Karpas-422 (cell line): ENCODE measurements at regions not wholly inside any gene's neighbourhood (a gene's known extent, or its start where the extent isn't known, plus 50 kb on each side); places are given as distances from the start of the nearest gene placed in this dataset.
A peak's percentile ranks its signal among the peaks of the same experiment; 100 is the strongest.

Experiments used
- DNase-seq: peaks from one replicate; pipeline ENCODE4 v3.0.0-alpha.2; 2015
- H2AFZ ChIP-seq: fragments of 200-600 bp; sonication (generic); 2 replicates; pipeline ENCODE4 v1.6.1; 2014; ENCODE audit warnings: antibody characterized with exemption, low read length, mixed read lengths
- H3K27ac ChIP-seq: fragments of 200-600 bp; sonication (generic); 2 replicates; pipeline ENCODE4 v1.5.1; 2014; ENCODE audit warnings: mild to moderate bottlenecking, low read length, moderate library complexity
- H3K27me3 ChIP-seq: fragments of 200-600 bp; sonication (generic); 2 replicates; pipeline ENCODE4 v1.6.1; 2014; ENCODE audit warnings: low read length, mixed read lengths
- H3K36me3 ChIP-seq: fragments of 200-600 bp; sonication (generic); 2 replicates; pipeline ENCODE4 v1.6.1; 2014; ENCODE audit warnings: low read length, mixed read lengths; ENCODE audit not compliant: insufficient read depth
- H3K4me1 ChIP-seq: fragments of 200-600 bp; sonication (generic); 2 replicates; pipeline ENCODE4 v1.6.1; 2014; ENCODE audit warnings: mild to moderate bottlenecking, low read length, mixed read lengths
- H3K4me2 ChIP-seq: fragments of 200-600 bp; sonication (generic); 2 replicates; pipeline ENCODE4 v1.6.1; 2014; ENCODE audit warnings: low read length, low read depth, mild to moderate bottlenecking; ENCODE audit not compliant: poor library complexity, severe bottlenecking
- H3K4me3 ChIP-seq: fragments of 200-600 bp; sonication (generic); 2 replicates; pipeline ENCODE4 v1.5.1; 2014; ENCODE audit warnings: mild to moderate bottlenecking, antibody characterized with exemption, low read length, mixed read lengths
- H3K79me2 ChIP-seq: fragments of 200-600 bp; sonication (generic); 2 replicates; pipeline ENCODE4 v1.6.1; 2014; ENCODE audit warnings: mild to moderate bottlenecking, low read length, mixed read lengths
- H3K9ac ChIP-seq: fragments of 200-600 bp; sonication (generic); 2 replicates; pipeline ENCODE4 v1.6.0; 2014; ENCODE audit warnings: low read length
- H3K9me2 ChIP-seq: fragments of 200-600 bp; sonication (generic), shearing (Covaris generic); replicated peaks from 2 replicates; pipeline ENCODE4 v1.6.0; 2014; ENCODE audit warnings: mild to moderate bottlenecking, low read length, moderate library complexity; ENCODE audit not compliant: insufficient read depth
- H3K9me3 ChIP-seq: fragments of 300-700, 200-600 bp; sonication (generic); 2 replicates; pipeline ENCODE4 v1.6.1; 2014; ENCODE audit warnings: low read length, mixed read lengths
- H4K20me1 ChIP-seq: fragments of 200-600 bp; sonication (generic); 2 replicates; pipeline ENCODE4 v1.6.1; 2014; ENCODE audit warnings: mild to moderate bottlenecking, antibody characterized with exemption, low read length, low read depth; ENCODE audit not compliant: insufficient read depth

DNA sequence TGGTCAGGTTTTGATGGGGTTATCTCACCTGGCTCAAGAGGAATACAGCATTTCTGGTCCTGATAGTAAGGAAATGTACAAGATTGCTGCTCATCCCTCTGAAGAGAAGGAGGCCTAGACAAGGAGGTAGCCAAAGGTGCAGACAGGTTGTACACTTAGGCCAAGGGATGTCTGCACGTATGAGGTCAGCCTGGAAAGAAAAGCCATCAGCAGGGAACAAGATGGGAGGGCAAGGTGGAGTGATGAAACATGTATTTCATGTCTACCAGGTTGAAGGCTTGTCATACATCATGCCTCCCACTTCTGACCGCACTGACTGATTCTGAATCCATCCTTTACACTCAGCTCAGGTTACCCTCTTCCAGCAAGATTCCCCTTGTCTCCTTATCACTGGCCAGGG lies 296.8 kb upstream of the VLDLR start:
- Histone ChIP-seq H3K9me3 (no peaks in the 10 kb centered on the region), H3K9ac (no peak overlapping the region), H3K4me2 (no peak overlapping the region), H3K4me1 (peaks cover 21% of the 10 kb centered on the region), H4K20me1 (no peaks in the 10 kb centered on the region), H3K27me3 (no peaks in the 10 kb centered on the region), H3K9me2 (no peaks in the 10 kb centered on the region), H3K4me3 (no peak overlapping the region), H2AFZ (0 out of 2 replicates have a peak overlapping the region, but pooled peaks have one; percentile 9), H3K79me2 (no peaks in the 10 kb centered on the region), H3K36me3 (no peaks in the 10 kb centered on the region), H3K27ac (no peak overlapping the region)
- no peak for DNase-seq

DNA sequence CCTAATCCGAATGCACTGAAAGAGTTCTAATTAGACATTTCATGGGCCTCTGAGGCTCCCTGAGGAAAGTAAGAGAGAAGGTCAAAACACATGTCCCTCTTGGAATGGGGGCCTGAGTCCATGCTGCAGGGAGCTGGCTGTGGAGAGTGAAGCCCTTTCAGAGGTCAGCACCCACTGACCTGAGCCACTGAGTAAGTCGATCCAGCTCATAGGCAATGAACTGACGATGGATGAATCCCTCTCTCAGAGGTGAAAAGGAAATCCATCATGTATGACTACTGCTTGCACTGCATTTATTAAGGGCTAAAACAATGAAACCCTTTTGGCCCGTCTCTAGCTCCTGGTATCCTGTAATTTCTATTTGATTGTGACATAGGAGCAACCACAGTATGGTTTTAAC lies 288.9 kb upstream of the VLDLR start:
- peak overlapping the region; percentile 16; the same call in 1 of the 2 replicates for H3K27ac ChIP-seq
- H3K9me2 ChIP-seq, result no peaks in the 10 kb centered on the region
- no peaks in the 10 kb centered on the region for H3K27me3 ChIP-seq
- H3K4me1 ChIP-seq, result peaks cover 36% of the 10 kb centered on the region
- H3K9me3 ChIP-seq, result no peaks in the 10 kb centered on the region
- no peak overlapping the region for H3K9ac ChIP-seq
- no peak overlapping the region for H3K4me2 ChIP-seq
- no peaks in the 10 kb centered on the region for H3K36me3 ChIP-seq
- H3K4me3 ChIP-seq, result no peak overlapping the region
- DNase-seq, result no peak
- H3K79me2 ChIP-seq, result no peaks in the 10 kb centered on the region
- H2AFZ ChIP-seq, result peak overlapping the region; percentile 81; the same call in 1 of the 2 replicates
- no peaks in the 10 kb centered on the region for H4K20me1 ChIP-seq

- Histone ChIP-seq H3K79me2 (no peaks in the 10 kb centered on the region), H3K9me3 (no peaks in the 10 kb centered on the region), H3K4me1 (peaks cover 33% of the 10 kb centered on the region), H3K9me2 (no peaks in the 10 kb centered on the region), H3K9ac (no peak overlapping the region), H3K4me3 (no peak overlapping the region), H3K27ac (no peak overlapping the region), H3K36me3 (no peaks in the 10 kb centered on the region), H4K20me1 (no peaks in the 10 kb centered on the region), H2AFZ (peak overlapping the region; percentile 23; the same call in 1 of the 2 replicates), H3K4me2 (no peak overlapping the region), H3K27me3 (no peaks in the 10 kb centered on the region)
- no peak for DNase-seq
Observed at GRCh38 chr9:2335260-2335659, 286.3 kb upstream of the VLDLR start.

- DNase-seq, result peak; percentile 68
Observed at GRCh38 chr9:2336055-2336454, 285.5 kb upstream of the VLDLR start.

DNA sequence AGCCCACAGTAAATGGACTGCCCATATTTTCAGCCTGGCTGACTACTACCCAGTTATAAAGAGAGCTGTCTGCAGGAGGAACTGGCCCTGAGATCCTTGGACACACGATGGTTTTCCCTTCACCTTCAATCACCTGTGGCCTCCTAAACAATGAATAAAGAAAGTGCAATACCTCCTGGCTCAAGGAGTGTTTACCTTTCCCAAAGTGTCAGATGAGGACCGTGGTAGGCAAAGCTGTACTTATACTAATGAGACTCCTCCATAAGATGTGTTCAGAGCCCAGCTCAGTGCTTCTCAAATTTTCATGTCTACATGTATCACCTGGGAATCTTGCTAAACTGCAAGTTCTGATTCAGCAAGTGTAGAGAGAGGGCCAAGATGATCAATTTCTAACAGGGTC lies 284.5 kb upstream of the VLDLR start:
- H3K27ac ChIP-seq, result no peak overlapping the region
- no peaks in the 10 kb centered on the region for H4K20me1 ChIP-seq
- H3K79me2 ChIP-seq, result no peaks in the 10 kb centered on the region
- no peak overlapping the region for H3K4me3 ChIP-seq
- no peaks in the 10 kb centered on the region for H3K9me2 ChIP-seq
- H3K9me3 ChIP-seq, result no peaks in the 10 kb centered on the region
- no peak overlapping the region for H3K9ac ChIP-seq
- peak overlapping the region; percentile 28; the same call in 1 of the 2 replicates for H2AFZ ChIP-seq
- H3K27me3 ChIP-seq, result no peaks in the 10 kb centered on the region
- peaks cover 39% of the 10 kb centered on the region for H3K4me1 ChIP-seq
- no peak overlapping the region for H3K4me2 ChIP-seq
- no peak for DNase-seq
- H3K36me3 ChIP-seq, result no peaks in the 10 kb centered on the region

More at GRCh38 chr9:2336055-2336454, 285.5 kb upstream of the VLDLR start:
- no peaks in the 10 kb centered on the region for H3K79me2 ChIP-seq
- no peaks in the 10 kb centered on the region for H3K27me3 ChIP-seq
- H3K4me1 ChIP-seq, result peaks cover 40% of the 10 kb centered on the region
- no peaks in the 10 kb centered on the region for H4K20me1 ChIP-seq
- no peak overlapping the region for H2AFZ ChIP-seq
- no peak overlapping the region for H3K27ac ChIP-seq
- H3K9me2 ChIP-seq, result no peaks in the 10 kb centered on the region
- no peak overlapping the region for H3K4me3 ChIP-seq
- no peaks in the 10 kb centered on the region for H3K36me3 ChIP-seq
- H3K9ac ChIP-seq, result no peak overlapping the region
- H3K4me2 ChIP-seq, result no peak overlapping the region
- no peaks in the 10 kb centered on the region for H3K9me3 ChIP-seq

DNA sequence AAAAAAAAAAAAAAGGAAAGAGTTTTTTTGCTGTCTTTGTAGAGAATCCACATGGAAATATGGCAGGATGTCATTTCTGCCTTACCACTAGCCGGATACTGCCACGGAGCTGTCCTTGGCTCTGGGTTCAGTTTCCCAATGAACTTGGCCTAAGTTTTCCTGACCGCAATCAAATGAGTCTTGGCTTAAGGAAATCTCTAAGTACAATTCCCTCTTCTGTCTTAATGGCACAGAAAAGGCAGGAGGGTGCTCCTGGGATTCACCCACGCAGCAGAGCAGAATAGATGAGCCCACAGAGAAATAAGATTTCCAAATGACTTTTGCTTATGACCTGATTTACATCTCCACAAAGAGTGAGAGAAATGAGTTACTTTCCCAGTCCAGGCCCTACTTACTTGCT lies 284.0 kb upstream of the VLDLR start:
- no peaks in the 10 kb centered on the region for H3K79me2 ChIP-seq
- H4K20me1 ChIP-seq, result no peaks in the 10 kb centered on the region
- no peaks in the 10 kb centered on the region for H3K27me3 ChIP-seq
- peak overlapping the region; percentile 39; the same call in 1 of the 2 replicates for H2AFZ ChIP-seq
- H3K4me1 ChIP-seq, result peaks cover 34% of the 10 kb centered on the region
- H3K36me3 ChIP-seq, result no peaks in the 10 kb centered on the region
- H3K9ac ChIP-seq, result no peak overlapping the region
- no peaks in the 10 kb centered on the region for H3K9me3 ChIP-seq
- no peak overlapping the region for H3K27ac ChIP-seq
- H3K4me3 ChIP-seq, result no peak overlapping the region
- no peak overlapping the region for H3K4me2 ChIP-seq
- H3K9me2 ChIP-seq, result no peaks in the 10 kb centered on the region
- no peak for DNase-seq

- Histone ChIP-seq H3K4me2 (no peak overlapping the region), H2AFZ (no peak overlapping the region), H3K9me2 (no peaks in the 10 kb centered on the region), H3K36me3 (no peaks in the 10 kb centered on the region), H4K20me1 (no peaks in the 10 kb centered on the region), H3K79me2 (no peaks in the 10 kb centered on the region), H3K27ac (no peak overlapping the region), H3K4me3 (no peak overlapping the region), H3K4me1 (peaks cover 28% of the 10 kb centered on the region), H3K9ac (no peak overlapping the region), H3K9me3 (no peaks in the 10 kb centered on the region), H3K27me3 (no peaks in the 10 kb centered on the region)
- no peak for DNase-seq
Observed at GRCh38 chr9:2338777-2339365, 282.7 kb upstream of the VLDLR start.

DNA sequence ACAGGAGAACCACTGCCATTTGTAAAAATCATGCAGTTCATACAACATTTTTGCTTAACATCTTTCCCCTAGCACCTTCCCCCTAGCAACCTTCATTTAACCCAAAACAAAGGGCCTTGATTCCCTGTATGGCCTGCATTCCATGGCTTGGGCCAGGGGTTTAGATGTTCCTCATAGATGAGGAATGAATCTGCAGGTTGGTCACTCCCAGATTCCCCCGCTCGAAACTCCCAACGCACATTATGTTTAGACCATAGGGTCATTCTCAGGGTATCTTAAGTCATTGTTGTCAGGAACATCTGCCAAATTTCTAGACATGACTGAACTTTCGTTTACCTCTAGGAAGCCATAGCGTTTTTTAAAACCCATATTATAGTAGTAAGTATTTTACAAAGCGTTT lies 282.2 kb upstream of the VLDLR start:
- H3K9me2 ChIP-seq, result no peaks in the 10 kb centered on the region
- no peaks in the 10 kb centered on the region for H4K20me1 ChIP-seq
- H3K4me3 ChIP-seq, result no peak overlapping the region
- no peak overlapping the region for H3K27ac ChIP-seq
- H3K27me3 ChIP-seq, result no peaks in the 10 kb centered on the region
- no peak for DNase-seq
- H2AFZ ChIP-seq, result no peak overlapping the region
- H3K4me1 ChIP-seq, result peaks cover 28% of the 10 kb centered on the region
- no peaks in the 10 kb centered on the region for H3K9me3 ChIP-seq
- H3K9ac ChIP-seq, result no peak overlapping the region
- no peaks in the 10 kb centered on the region for H3K36me3 ChIP-seq
- no peak overlapping the region for H3K4me2 ChIP-seq
- no peaks in the 10 kb centered on the region for H3K79me2 ChIP-seq
